ENCODE measurements at regions not wholly inside any gene's neighbourhood (a gene's known extent, or its start where the extent isn't known, plus 50 kb on each side); places are given as distances from the start of the nearest gene placed in this dataset.

DNA sequence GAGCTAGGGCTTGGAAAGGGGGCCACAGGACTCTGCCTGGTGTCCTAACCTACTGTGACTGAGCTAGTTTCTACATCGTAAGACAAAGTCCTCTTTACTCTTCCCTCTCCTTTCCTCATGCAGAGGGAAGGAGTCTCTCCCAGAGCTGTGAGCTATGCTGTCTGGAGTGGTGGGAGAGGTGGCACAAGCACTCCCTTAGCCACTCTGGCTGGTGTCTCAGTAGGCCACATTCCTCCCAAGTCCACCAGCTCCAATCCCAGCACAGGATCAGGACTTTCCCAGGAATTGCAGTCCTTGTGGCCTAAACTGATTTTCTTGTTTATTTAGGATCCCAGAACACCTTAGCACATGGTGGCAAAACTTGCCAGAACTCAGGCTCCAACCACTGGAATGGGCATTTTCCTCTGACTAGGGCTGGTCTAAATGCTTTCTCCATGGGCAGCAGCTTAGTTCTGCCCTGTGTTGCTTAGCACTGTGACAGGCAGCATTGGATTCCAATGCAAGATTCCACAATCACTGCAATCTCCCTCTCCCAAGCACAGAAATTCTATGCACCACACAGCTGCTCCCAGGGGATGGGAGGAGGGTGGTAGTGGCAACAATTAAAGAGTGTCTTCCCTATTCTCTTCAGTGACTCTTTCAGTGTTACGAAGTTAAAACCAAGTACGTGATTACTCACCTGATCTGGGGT, 733.3 kb downstream of the HACE1 start:
- no peaks in the 10 kb centered on the region for H3K27me3 ChIP-seq (ENCODE audit: control insufficient read depth in 3 of 3, insufficient read depth in 3 of 3, low read length in 2 of 3)
- ATAC-seq (ENCODE audit: insufficient read depth, low FRiP score): no peak
- no peak overlapping the region for H3K9ac ChIP-seq (ENCODE audit: insufficient read depth in 1 of 2, low read length in 2 of 2)

DNA sequence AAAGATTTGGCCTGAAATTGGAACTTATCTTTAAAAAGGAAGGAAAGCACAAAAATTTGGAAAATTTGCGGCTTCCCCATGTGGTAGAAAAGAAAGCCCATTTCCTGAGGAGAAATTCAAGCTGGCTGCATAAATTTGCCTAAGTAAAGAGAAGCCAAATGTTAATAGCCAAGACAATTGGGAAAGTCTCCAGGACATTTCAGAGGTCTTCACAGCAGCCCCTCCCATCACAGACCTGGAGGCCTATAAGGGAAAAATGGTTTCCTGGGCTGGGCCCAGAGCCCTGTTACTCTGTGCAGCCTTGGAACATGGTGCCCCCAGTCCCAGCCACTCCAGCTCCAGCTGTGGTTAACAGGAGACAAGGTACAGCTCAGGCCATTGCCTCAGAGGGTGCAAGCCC, 736.5 kb downstream of the HACE1 start:
- WGBS, 2 donors: 89 to 96% methylated on average over 1 of the region's 1 CpG
- ATAC-seq (ENCODE audit: insufficient read depth, low FRiP score): no peak
- H3K9me3 ChIP-seq (ENCODE audit: control insufficient read depth in 4 of 4, insufficient read depth in 3 of 4, low read length in 3 of 4): peaks cover 0 to 11% (median 1%) of the 10 kb centered on the region in 4 donors
- no peaks in the 10 kb centered on the region for H3K27me3 ChIP-seq (ENCODE audit: control insufficient read depth in 3 of 3, insufficient read depth in 3 of 3, low read length in 2 of 3)
- no peak for DNase-seq
- TF ChIP-seq, protein P1, sequence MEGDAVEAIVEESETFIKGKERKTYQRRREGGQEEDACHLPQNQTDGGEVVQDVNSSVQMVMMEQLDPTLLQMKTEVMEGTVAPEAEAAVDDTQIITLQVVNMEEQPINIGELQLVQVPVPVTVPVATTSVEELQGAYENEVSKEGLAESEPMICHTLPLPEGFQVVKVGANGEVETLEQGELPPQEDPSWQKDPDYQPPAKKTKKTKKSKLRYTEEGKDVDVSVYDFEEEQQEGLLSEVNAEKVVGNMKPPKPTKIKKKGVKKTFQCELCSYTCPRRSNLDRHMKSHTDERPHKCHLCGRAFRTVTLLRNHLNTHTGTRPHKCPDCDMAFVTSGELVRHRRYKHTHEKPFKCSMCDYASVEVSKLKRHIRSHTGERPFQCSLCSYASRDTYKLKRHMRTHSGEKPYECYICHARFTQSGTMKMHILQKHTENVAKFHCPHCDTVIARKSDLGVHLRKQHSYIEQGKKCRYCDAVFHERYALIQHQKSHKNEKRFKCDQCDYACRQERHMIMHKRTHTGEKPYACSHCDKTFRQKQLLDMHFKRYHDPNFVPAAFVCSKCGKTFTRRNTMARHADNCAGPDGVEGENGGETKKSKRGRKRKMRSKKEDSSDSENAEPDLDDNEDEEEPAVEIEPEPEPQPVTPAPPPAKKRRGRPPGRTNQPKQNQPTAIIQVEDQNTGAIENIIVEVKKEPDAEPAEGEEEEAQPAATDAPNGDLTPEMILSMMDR (IDR thresholded peaks at IDR 0.05; ENCODE audit: control extremely low read depth, extremely low read depth): no peak
- H3K36me3 ChIP-seq (ENCODE audit: control insufficient read depth in 4 of 4, insufficient read depth in 4 of 4, low read length in 4 of 4): no peaks in the 10 kb centered on the region
- no peaks in the 10 kb centered on the region for H3K4me1 ChIP-seq (ENCODE audit: control insufficient read depth in 5 of 5, insufficient read depth in 5 of 5, low read length in 5 of 5)
- no peak overlapping the region for H3K27ac ChIP-seq (ENCODE audit: low read depth in 1 of 2, low read length in 1 of 2)
- H3K4me3 ChIP-seq: no peak overlapping the region
- no peak overlapping the region for H3K9ac ChIP-seq (ENCODE audit: insufficient read depth in 1 of 2, low read length in 2 of 2)

More for the DNA sequence above, 733.3 kb downstream of the HACE1 start:
- 85 to 97% methylated on average over 3 of the region's 3 CpGs for WGBS, 2 donors
- TF ChIP-seq, protein P1 (IDR thresholded peaks at IDR 0.05; ENCODE audit: control extremely low read depth, extremely low read depth): no peak
- H3K36me3 ChIP-seq (ENCODE audit: control insufficient read depth in 4 of 4, insufficient read depth in 4 of 4, low read length in 4 of 4): no peaks in the 10 kb centered on the region
- peaks cover 0 to 11% (median 1%) of the 10 kb centered on the region in 4 donors for H3K9me3 ChIP-seq (ENCODE audit: control insufficient read depth in 4 of 4, insufficient read depth in 3 of 4, low read length in 3 of 4)
- H3K4me1 ChIP-seq (ENCODE audit: control insufficient read depth in 5 of 5, insufficient read depth in 5 of 5, low read length in 5 of 5): no peaks in the 10 kb centered on the region
- no peak for DNase-seq
- no peak overlapping the region for H3K4me3 ChIP-seq
- no peak overlapping the region for H3K27ac ChIP-seq (ENCODE audit: low read depth in 1 of 2, low read length in 1 of 2)

DNA sequence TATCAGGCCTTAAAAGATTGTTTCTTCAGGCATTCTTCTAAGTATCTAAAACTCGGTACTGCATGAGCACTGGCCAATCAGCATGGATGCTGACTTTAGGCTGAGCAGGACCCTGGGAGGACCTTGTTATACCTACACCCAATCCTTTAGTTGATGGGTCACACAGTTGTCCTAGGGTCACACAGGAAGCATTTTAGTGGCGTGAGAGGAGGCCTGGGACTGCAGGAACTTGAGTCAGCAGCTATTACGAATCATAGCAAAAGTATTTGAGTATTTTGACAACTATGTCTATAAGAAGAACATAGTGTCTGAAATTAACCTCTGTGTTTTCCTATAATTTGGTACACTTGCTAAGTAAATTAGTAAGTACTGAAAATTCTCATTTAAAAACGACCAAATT, 741.4 kb downstream of the HACE1 start:
- H3K4me3 ChIP-seq: no peak overlapping the region
- H3K27ac ChIP-seq (ENCODE audit: low read depth in 1 of 2, low read length in 1 of 2): no peak overlapping the region
- H3K9ac ChIP-seq (ENCODE audit: insufficient read depth in 1 of 2, low read length in 2 of 2): no peak overlapping the region
- ATAC-seq (ENCODE audit: insufficient read depth, low FRiP score): no peak
- H3K36me3 ChIP-seq (ENCODE audit: control insufficient read depth in 4 of 4, insufficient read depth in 4 of 4, low read length in 4 of 4): no peaks in the 10 kb centered on the region
- no peaks in the 10 kb centered on the region for H3K4me1 ChIP-seq (ENCODE audit: control insufficient read depth in 5 of 5, insufficient read depth in 5 of 5, low read length in 5 of 5)
- no peaks in the 10 kb centered on the region for H3K27me3 ChIP-seq (ENCODE audit: control insufficient read depth in 3 of 3, insufficient read depth in 3 of 3, low read length in 2 of 3)
- TF ChIP-seq, protein P1 (IDR thresholded peaks at IDR 0.05; ENCODE audit: control extremely low read depth, extremely low read depth): no peak
- peaks cover 0 to 2% (median under 1%) of the 10 kb centered on the region in 4 donors for H3K9me3 ChIP-seq (ENCODE audit: control insufficient read depth in 4 of 4, insufficient read depth in 3 of 4, low read length in 3 of 4)
- whole genome bisulfite sequencing, 2 donors: 65 to 71% methylated on average over 4 of the region's 4 CpGs
- DNase-seq: no peak

GRCh38 chr6:104109806-104110205, 749.9 kb downstream of the HACE1 start:
- WGBS, 2 donors: 88 to 89% methylated on average over 2 of the region's 2 CpGs
- Histone ChIP-seq H3K36me3 (ENCODE audit: control insufficient read depth in 4 of 4, insufficient read depth in 4 of 4, low read length in 4 of 4) (no peaks in the 10 kb centered on the region), H3K9ac (ENCODE audit: insufficient read depth in 1 of 2, low read length in 2 of 2) (no peak overlapping the region), H3K27me3 (ENCODE audit: control insufficient read depth in 3 of 3, insufficient read depth in 3 of 3, low read length in 2 of 3) (no peaks in the 10 kb centered on the region), H3K4me3 (no peak overlapping the region), H3K9me3 (ENCODE audit: control insufficient read depth in 4 of 4, insufficient read depth in 3 of 4, low read length in 3 of 4) (peaks cover 0 to 3% (median 0%) of the 10 kb centered on the region in 4 donors), H3K4me1 (ENCODE audit: control insufficient read depth in 5 of 5, insufficient read depth in 5 of 5, low read length in 5 of 5) (no peaks in the 10 kb centered on the region), H3K27ac (ENCODE audit: low read depth in 1 of 2, low read length in 1 of 2) (no peak overlapping the region)
- ATAC-seq (ENCODE audit: insufficient read depth, low FRiP score) (no peak), DNase-seq (no peak)
- TF ChIP-seq, protein P1 (IDR thresholded peaks at IDR 0.05; ENCODE audit: control extremely low read depth, extremely low read depth): no peak
